PC-3 (cell line): ENCODE measurements at regions not wholly inside any gene's neighbourhood (a gene's known extent, or its start where the extent isn't known, plus 50 kb on each side); places are given as distances from the start of the nearest gene placed in this dataset.
A peak's percentile ranks its signal among the peaks of the same experiment; 100 is the strongest.
"Not testable (repeated sequence)": the region's sequence is repeated elsewhere in the genome, so short reads cannot be mapped to it uniquely, and the experiment has no call there.

Experiments used
- ATAC-seq: fragments of 200-7000 bp; cut with Tn5 transposase; 2 replicates; pipeline ENCODE4 v1.9.1; 2020; ENCODE audit warnings: mild to moderate bottlenecking, moderate library complexity
- BruUV-seq: library from RNA; stranded (reverse); fragments of 400-500 nt; replicated peaks from 2 replicates; lab custom pipeline; 2021; lab: Mats Ljungman, UMichigan
- CTCF ChIA-PET: fragments of 300-600 bp; sonication (Branson Sonifier 250); formaldehyde crosslinking; loops from one replicate; lab custom pipeline; 2022; ENCODE audit warnings: antibody characterized with exemption; lab: Charles Lee
- POLR2A ChIA-PET: fragments of 300-600 bp; sonication (Branson Sonifier 250); formaldehyde crosslinking; loops from one replicate; lab custom pipeline; 2022; ENCODE audit warnings: antibody characterized with exemption; ENCODE audit not compliant: unreplicated experiment; lab: Charles Lee
- DNase-seq: peaks from one replicate; pipeline ENCODE4 v3.0.0-alpha.2; 2015
- H2AFZ ChIP-seq: fragments of 300-600 bp; sonication (generic); 2 replicates; pipeline ENCODE4 v1.6.0; 2016; ENCODE audit warnings: antibody characterized with exemption, low read length
- H3F3A ChIP-seq: fragments of 300-600 bp; sonication (generic); one replicate; pipeline ENCODE4 v1.6.0; 2017; ENCODE audit warnings: antibody characterized with exemption, low read length, control low read depth, mild to moderate bottlenecking; ENCODE audit not compliant: unreplicated experiment
- H3K27ac ChIP-seq: fragments of 300-600 bp; sonication (generic); 2 replicates; pipeline ENCODE4 v1.5.1; 2016; ENCODE audit warnings: mild to moderate bottlenecking, low read length
- H3K27me3 ChIP-seq: fragments of 300-600 bp; sonication (generic); 2 replicates; pipeline ENCODE4 v1.6.1; 2016; ENCODE audit warnings: low read length, mixed read lengths
- H3K36me3 ChIP-seq: fragments of 300-600 bp; sonication (generic); 2 replicates; pipeline ENCODE4 v1.6.1; 2016; ENCODE audit warnings: low read depth, mixed run types, low read length, mixed read lengths
- H3K4me1 ChIP-seq: fragments of 300-600 bp; sonication (generic); 2 replicates; pipeline ENCODE4 v1.5.1; 2016; ENCODE audit warnings: low read length; ENCODE audit not compliant: insufficient read depth
- H3K4me2 ChIP-seq: fragments of 300-600 bp; sonication (generic); 2 replicates; pipeline ENCODE4 v1.6.0; 2016; ENCODE audit warnings: low read length
- H3K4me3 ChIP-seq: fragments of 300-600 bp; sonication (generic); 2 replicates; pipeline ENCODE4 v1.5.1; 2016; ENCODE audit warnings: mild to moderate bottlenecking, low read length, mixed read lengths
- H3K79me2 ChIP-seq: fragments of 300-600 bp; sonication (generic); 2 replicates; pipeline ENCODE4 v1.6.1; 2017; ENCODE audit warnings: low read length, mixed read lengths
- H3K9ac ChIP-seq: fragments of 300-600 bp; sonication (generic); 2 replicates; pipeline ENCODE4 v1.6.0; 2016; ENCODE audit warnings: mild to moderate bottlenecking, low read length
- H3K9me2 ChIP-seq: fragments of 300-600 bp; sonication (generic); replicated peaks from 2 replicates; pipeline ENCODE4 v1.6.1; 2016; ENCODE audit warnings: mixed run types, low read length, mixed read lengths
- H3K9me3 ChIP-seq: fragments of 300-600 bp; sonication (generic); 2 replicates; pipeline ENCODE4 v1.6.1; 2016; ENCODE audit warnings: low read length, mixed read lengths
- H4K20me1 ChIP-seq: fragments of 300-600 bp; sonication (generic); 2 replicates; pipeline ENCODE4 v1.6.1; 2016; ENCODE audit warnings: low read length, mixed read lengths
- EZH2 ChIP-seq: fragments of 300-600 bp; sonication (generic); IDR thresholded peaks from one replicate; pipeline ENCODE4 v1.6.1; 2017; ENCODE audit warnings: antibody characterized with exemption, mild to moderate bottlenecking, low read length; ENCODE audit not compliant: unreplicated experiment
- EZH2phosphoT487 ChIP-seq: fragments of 300-600 bp; sonication (generic); IDR thresholded peaks from 2 replicates; pipeline ENCODE4 v1.6.1; 2018; ENCODE audit warnings: mild to moderate bottlenecking, antibody characterized with exemption, low read length, borderline replicate concordance
- intact Hi-C: fragments of 100-400 bp; cut with micrococcal nuclease; formaldehyde crosslinking; loops from 2 replicates; pipeline ENCODE4 v1.9.0; 2023
- TF ChIP-seq, protein P1 (sequence below): fragments of 300-600 bp; sonication (generic); conservative IDR thresholded peaks from 2 replicates; pipeline ENCODE4 v1.5.1; 2017; ENCODE audit warnings: antibody characterized with exemption, low read depth, mild to moderate bottlenecking, low read length

DNA sequence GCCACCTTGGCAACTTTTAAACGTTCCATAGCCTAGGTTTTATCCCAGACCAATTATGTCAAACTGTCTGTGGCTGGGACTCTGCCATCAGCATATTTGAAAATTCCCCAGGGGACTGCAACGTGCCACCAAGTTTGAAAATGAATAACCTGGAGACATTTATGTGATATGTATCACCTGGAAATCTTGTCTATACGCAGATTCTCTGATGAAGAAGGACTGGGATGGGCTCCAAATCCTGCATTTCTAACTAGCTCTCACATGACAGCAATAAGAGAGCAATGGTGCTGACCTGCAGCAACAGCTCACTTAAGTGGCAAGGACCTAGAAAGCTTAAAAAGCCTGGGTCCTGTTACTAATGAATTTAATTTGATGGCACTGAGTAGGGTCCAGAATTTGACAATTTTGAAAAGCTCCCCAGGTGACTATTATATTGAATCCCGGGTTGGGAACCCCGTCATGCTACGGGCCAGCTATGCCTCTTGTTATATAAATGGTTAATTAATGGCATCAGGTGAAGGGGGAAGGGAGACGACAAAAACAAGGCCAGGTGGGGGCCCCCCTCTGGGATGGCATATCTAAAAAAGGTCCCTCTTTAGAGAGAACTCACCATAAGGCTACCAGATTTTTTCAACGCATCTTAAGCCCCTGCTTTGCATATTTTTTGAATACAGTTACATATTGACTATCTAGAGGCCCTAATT, 213.7 kb downstream of the ZIC5 start:
- no TSS peak for BruUV-seq
- DNase-seq: no peak
- ATAC-seq: no peak
- Histone ChIP-seq H3K79me2 (no peaks in the 10 kb centered on the region), H3K9ac (no peak overlapping the region), H3K36me3 (no peaks in the 10 kb centered on the region), H3K27ac (no peak overlapping the region), H4K20me1 (no peaks in the 10 kb centered on the region), H3K4me2 (no peak overlapping the region), H3K4me1 (no peaks in the 10 kb centered on the region), H3F3A (no peaks in the 10 kb centered on the region), H2AFZ (no peak overlapping the region), H3K4me3 (no peak overlapping the region), H3K9me2 (no peaks in the 10 kb centered on the region), H3K27me3 (no peaks in the 10 kb centered on the region), H3K9me3 (no peaks in the 10 kb centered on the region)
- ChIA-PET POLR2A (no interaction called here), CTCF (no interaction called here)
- TF ChIP-seq EZH2phosphoT487 (no peak), EZH2 (no peak)
- TF ChIP-seq, protein P1, sequence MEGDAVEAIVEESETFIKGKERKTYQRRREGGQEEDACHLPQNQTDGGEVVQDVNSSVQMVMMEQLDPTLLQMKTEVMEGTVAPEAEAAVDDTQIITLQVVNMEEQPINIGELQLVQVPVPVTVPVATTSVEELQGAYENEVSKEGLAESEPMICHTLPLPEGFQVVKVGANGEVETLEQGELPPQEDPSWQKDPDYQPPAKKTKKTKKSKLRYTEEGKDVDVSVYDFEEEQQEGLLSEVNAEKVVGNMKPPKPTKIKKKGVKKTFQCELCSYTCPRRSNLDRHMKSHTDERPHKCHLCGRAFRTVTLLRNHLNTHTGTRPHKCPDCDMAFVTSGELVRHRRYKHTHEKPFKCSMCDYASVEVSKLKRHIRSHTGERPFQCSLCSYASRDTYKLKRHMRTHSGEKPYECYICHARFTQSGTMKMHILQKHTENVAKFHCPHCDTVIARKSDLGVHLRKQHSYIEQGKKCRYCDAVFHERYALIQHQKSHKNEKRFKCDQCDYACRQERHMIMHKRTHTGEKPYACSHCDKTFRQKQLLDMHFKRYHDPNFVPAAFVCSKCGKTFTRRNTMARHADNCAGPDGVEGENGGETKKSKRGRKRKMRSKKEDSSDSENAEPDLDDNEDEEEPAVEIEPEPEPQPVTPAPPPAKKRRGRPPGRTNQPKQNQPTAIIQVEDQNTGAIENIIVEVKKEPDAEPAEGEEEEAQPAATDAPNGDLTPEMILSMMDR: no peak
- intact Hi-C loops: no loop called here

- H3K36me3 ChIP-seq: no peaks in the 10 kb centered on the region
- no peak overlapping the region for H3K4me2 ChIP-seq
- no peaks in the 10 kb centered on the region for H4K20me1 ChIP-seq
- H3F3A ChIP-seq: no peaks in the 10 kb centered on the region
- no peaks in the 10 kb centered on the region for H3K79me2 ChIP-seq
- no peak overlapping the region for H3K4me3 ChIP-seq
- intact Hi-C loops: no loop called here
- no peak for TF ChIP-seq EZH2
- no peak for TF ChIP-seq EZH2phosphoT487
- TF ChIP-seq, protein P1: no peak
- ATAC-seq: no peak
- H3K9me2 ChIP-seq: no peaks in the 10 kb centered on the region
- H3K27me3 ChIP-seq: no peaks in the 10 kb centered on the region
- no peak overlapping the region for H3K9ac ChIP-seq
- DNase-seq: peak; percentile 3
- BruUV-seq: no TSS peak
- H3K4me1 ChIP-seq: no peaks in the 10 kb centered on the region
- no peak overlapping the region for H3K27ac ChIP-seq
- no peaks in the 10 kb centered on the region for H3K9me3 ChIP-seq
- ChIA-PET CTCF (no interaction called here), POLR2A (no interaction called here)
- H2AFZ ChIP-seq: no peak overlapping the region
These were observed 215.3 kb downstream of the ZIC5 start for GRCh38 chr13:99756281-99756680.

GRCh38 chr13:99754750-99755149, 216.8 kb downstream of the ZIC5 start:
- H3F3A ChIP-seq, H3K27me3 ChIP-seq, H3K27ac ChIP-seq, POLR2A ChIA-PET, H3K79me2 ChIP-seq, ATAC-seq, H3K4me3 ChIP-seq, H3K9me3 ChIP-seq, intact Hi-C loops, H2AFZ ChIP-seq, H3K36me3 ChIP-seq, H3K9me2 ChIP-seq, H3K4me1 ChIP-seq, H3K4me2 ChIP-seq, H3K9ac ChIP-seq, H4K20me1 ChIP-seq, BruUV-seq, DNase-seq: not testable (repeated sequence)
- CTCF ChIA-PET: interaction anchor here (0.7 kb wide), 1 partner anchor 788 kb away, joined by 6 read pairs; no protein-coding TSS in a partner anchor
